ENCODE measurements at regions not wholly inside any gene's neighbourhood (a gene's known extent, or its start where the extent isn't known, plus 50 kb on each side); places are given as distances from the start of the nearest gene placed in this dataset.
A peak's percentile ranks its signal among the peaks of the same experiment; 100 is the strongest.

DNA sequence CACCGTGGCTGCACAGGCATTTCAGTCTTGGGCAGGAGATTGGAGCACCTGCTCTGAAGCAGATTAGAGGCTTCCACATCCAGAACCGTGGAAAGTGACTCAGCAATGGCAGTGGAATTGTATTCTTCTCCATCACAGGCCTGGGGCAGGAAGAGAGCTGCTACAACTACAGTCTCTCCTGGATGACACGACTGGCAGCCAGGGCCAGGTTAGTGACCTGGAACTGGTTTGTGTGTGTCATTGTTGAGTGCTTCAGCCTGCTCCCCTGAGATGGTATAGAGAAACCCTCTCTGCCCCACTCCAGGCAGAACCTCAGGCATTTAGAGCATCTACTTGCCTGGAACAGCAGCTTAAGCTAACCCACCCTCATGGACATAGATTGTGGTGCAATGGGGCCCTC is 596.5 kb upstream of the INTU start:
- DNase-seq, result no peak

DNA sequence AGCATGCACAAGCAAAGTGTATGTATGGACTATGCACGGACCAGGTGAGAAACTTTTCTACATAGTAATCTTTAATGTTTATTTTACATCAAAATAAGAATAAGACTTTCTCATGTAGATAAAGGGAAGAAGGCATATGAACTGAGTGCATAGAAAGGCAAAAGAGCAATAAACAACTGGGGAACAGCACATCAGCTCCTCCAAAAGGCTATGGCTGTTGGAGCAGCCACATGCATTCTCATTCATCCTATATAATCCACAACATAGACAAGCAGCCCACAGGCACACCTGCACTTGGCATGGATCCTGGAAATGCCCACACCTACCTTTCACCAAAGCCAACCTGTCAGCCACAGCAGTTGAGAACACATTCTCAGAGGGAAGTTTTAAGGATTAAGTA is 586.9 kb upstream of the INTU start:
- DNase-seq, result peak; percentile 81

DNA sequence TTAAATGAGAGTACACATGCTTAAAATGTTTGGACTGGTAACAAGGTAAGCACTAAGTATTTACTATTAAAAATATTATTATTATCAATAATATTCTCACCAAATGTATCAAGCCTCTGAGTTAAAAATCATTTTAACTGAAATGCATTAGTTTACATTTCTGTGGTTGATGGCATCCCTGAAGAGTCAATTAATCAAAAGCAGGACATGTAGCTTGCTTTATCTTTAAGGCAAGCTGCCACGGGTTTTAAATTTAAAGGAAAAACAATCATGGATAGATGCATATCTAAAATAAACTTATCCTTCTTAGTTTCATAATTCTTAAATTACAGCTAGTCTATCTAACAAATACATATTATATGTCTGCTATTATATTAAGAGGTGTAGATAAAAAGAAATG is 584.8 kb upstream of the INTU start:
- DNase-seq, result no peak

DNA sequence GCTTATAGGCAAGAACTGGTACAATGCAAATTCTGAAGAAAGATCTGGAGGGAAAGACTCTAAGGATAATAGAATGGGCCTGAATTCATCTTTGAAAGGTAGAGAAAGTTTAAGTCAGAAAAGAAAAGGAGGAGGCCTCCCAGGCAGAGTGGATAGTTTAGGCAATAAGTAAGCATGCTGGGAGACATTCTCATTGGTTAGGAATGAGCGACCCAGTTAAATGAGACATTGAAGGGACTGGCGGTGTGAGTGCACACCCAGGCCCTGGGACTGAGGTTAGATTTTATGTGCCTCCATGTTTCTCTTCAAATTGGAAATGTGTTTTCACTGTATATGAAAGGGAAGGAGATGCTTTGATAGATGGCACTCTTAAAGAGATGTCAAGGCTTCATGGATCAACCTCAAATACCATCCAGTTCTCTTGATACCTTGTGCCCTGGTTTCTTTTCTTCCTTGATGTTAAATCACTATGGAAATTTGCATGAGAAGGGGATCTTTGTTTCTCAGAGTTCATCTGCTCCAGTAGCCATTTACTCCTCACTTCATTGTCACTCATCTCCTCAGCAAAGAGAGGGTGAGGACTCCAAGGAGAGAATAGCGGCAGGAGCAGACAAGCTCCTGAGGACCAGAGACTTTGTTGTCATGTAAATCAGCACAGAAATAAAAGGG is 584.2 kb upstream of the INTU start:
- DNase-seq, result no peak

DNA sequence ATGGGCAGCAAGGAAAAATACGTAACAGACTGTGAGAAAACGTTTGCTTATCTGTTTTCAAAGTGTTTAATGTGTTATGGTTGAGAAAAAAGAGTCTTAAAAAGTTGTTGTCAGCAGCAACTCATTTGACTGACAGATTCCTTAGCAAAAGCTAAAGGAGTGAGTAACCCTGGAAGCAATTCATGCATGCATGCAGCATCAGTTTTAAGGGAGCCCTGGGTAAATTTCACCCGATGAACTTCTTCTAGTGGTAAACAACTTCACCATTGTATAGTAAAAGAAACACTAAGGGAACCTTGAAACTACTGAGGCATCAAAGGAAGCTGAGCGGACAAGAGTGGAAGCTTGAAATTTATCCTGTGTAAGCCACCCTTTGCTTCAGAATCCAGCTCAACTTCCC is 583.2 kb upstream of the INTU start:
- no peak for DNase-seq

DNA sequence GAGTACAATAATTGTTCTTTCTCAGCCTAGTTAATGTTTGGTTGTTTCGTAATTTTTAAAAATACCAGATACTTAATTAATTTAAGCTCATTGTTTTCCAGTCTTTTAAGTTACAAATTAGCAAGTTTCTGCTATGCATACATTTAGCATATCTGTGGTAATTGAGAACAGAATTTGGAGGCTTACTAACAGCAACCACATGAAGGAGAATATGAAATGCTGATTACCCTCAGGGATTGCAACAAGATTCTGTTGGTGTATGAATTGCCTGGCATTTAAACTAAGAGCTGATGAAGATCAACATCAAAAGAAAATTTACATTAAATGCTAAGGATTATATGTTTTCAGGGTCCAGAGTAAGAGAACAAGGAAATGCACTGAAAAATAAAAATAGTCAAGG is 580.0 kb upstream of the INTU start:
- DNase-seq, result no peak

DNA sequence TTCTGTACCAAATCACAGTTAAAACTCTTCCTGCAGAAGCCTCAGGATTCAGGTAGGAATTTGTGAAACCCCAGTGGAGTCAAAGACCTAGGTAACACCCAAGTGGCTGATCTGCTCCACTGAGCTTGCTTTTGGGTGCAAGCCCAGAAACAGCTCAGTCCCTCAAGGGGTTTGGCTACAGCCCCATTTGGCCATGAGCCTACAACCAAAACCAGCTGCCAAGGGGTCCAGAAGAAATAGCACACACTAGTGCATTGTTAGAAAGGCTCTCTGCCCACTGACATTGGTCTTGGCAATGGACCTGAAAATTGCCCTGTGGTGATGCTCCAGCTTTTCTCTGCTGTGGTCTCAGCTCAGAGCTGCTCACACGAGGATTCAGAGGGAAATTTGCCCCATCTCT is 577.4 kb upstream of the INTU start:
- peak; percentile 86 for DNase-seq

DNA sequence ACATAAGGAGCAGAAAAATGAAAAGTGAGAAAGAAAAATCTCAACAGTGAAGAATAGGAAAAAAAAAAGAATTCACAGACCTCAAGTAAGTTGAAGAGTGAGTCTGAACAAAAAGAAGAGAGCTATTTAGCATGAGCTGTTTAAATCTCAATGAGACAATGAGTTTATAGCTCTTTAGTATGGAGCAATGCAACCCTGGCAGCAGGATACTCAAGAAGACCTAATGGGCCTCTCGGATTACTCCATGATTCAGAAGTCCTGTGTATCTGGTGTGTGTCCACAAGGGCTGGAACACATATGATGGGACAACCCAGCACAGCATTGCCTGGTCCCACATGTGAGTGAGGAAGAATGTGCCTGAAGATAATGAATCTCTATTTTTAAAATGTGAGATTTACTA is 563.1 kb upstream of the INTU start:
- no peak for DNase-seq

DNA sequence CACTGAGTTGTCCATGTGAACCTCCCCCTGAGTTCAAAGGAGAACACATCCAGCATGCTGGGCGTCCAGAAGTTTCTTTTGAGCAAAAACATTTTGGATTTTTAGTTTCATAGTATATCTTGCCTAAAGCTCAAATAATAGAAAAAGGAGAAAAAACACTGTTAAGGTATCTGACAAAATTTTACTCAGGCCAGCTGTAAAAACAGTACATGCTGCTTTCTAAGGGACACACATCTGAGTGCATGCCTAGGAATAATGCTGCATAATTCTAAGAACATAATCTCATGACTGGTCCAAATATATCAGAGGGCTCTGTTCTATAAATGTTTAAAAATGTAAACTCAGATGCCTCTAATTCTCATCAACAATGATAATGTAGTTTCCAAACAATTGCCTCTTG is 561.3 kb upstream of the INTU start:
- DNase-seq, result no peak

DNA sequence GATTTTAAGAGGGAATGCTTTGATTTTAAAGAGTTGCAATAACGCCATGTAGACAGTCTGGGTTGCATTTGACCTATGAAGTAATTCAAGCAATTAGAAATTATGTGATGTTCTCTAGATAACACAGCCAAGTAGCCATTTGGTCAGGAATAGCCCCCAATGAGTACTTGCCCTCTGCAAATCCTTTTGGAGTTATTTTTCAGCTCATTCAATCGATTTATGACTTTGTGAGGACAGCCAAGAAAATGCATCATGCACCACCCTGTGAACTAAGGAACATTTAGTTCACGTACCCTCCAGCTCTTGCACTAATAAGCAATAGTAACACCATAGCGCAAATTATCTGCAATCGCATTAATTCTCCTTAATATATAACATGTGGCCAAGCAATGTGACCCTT is 552.6 kb upstream of the INTU start:
- no peak for DNase-seq

DNA sequence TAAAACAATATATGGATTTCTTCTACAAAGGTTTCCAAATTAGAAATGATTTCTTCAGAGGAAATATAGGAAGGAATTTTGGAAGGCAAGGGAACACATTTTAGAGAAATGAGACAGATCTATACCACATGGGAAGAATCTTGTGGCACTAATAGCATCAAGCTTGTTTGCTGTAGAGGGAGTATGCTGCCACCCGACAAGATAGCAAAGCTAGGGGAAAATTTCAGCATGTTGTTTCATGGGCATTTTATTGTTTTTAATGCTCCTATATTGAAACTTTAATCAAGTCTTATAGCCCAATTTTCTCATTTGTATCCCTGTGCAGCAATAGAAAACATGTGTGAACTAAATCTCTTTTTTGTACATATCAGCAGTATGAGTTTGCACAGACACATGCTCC is 551.7 kb upstream of the INTU start:
- DNase-seq, result no peak

DNA sequence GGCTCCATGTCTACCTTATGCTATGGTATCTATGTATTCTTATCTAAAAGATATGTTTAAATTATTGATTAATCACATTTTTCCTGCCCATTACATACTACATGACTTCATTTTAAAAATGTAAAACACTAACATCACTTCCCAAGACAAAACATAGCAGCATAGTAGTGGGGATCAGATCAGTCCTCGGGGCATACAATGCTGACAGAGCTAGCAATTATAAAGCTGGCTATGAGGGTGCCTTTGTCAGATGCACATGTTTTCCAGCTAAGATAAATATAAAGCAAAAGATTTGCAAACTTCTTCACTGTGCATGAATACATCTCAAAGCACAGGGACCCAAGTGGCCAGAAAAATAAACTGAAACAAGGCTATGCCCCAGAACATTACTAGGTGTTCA is 549.8 kb upstream of the INTU start:
- no peak for DNase-seq

DNA sequence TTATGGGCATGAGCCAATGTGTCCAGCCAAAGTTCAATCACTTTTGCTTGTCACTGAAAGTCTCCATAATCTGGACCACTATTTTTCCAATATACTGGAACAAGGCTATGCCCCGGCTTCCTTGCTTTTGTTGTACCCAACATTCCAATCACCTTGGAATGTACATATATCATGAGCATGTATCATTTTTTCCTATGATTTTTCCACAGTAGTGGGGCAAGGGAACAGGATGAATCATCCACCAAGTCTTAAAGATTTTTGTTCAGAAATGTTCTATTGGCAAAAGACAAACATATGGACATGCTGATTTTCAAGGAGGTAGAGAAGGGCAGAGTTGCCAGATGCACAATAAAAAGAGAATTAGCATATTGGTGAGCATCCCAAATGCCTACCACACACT is 548.1 kb upstream of the INTU start:
- DNase-seq, result no peak

DNA sequence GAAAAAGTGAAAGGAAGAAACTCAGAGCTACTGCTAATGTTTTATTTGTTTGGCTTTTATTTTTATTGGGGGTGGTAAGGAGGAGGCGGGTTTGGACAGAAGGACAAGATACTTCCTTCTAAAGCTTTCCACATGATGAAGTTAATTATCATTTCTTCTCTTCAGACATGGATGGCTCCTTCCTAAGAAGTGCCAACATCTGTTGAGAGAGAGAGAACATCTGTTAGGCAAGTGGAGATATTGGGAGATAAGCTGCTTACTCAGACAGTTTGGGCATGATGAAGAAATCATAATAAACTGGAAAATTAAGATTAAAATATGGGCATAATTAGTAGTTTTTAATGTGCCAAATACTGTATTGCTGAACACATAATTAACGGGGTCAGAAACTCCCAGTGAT is 535.7 kb upstream of the INTU start:
- DNase-seq, result no peak

DNA sequence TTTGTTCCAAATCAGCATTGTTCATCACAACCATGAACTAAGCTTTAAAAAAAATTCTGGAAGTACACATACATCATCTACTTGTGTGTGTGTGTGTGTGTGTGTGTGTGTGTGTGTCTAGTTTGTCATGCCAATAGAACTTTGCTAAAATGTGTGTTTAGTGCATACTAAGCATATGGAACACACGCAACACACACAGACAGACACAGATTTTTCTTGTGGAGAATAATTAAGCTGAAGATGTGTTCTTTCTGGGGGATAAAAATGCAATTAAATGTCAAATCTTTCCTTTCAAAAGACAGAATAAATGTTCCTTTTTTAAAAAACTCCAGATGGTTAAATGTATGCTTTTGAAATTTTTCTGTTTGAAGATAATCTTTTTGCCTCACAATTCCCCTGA is 530.4 kb upstream of the INTU start:
- no peak for DNase-seq

DNA sequence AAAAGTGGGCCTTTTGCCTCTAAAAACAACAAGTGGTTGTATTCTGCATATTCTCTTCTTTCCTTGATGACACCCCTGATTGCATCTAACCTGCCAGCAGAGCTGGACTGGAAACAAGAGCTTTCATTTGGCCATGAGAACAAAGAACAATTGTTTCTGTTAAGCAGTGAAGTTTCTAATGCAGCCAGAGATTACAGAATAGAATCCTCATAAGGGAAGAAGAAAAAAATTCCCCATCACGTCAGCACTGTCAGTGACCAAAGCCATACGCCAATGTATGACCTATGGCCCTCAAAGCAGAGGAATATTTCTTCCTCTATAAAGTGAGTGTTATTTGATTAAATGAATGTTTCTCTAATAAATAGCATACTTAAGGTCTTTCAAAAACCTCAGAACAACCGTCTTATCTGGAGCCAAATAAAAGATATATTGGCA is 529.1 kb upstream of the INTU start:
- no peak for DNase-seq

DNA sequence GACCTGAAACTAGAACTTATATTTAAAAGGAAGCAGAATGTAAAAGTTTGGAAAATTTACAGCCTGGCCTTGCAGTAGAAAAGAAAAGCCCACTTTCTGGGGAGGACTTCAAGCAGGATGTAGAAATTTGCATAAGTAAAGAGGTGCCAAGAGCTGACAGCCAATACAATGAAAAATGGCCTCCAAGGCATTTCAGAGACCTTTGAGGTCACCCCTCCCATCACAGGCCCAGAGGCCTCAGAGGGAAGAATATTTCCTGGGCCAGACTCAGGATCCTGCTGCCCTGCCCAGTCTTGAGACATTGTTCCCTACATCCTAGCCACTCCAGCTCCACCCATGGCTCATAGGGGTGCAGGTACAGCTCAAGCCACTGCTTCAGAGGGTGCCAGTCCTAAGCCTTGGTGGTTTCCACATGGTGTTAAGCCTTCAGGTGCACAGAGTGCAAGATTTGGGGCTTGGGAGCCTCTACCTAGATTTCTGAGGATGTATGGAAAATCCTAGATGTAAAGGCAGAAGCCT is 518.9 kb upstream of the INTU start:
- DNase-seq, result no peak

DNA sequence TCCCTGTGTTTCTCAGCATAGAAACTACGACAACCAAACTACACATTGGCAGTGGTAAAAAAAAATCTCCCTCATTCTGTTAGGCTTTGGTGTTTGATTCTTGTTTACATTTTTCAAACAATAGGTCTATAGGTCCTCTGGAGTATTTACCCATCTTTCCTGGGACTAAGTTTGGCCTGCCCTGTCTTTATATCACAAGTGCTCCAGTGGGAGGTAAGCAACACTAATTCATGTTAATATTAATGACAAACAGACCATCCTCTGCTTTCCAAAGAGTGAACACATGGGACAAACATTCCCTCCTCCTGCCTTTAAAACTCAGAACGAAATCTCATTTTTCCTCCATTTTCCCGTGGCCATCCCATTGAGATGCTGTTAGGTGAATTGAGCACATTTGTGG is 514.1 kb upstream of the INTU start:
- no peak for DNase-seq

DNA sequence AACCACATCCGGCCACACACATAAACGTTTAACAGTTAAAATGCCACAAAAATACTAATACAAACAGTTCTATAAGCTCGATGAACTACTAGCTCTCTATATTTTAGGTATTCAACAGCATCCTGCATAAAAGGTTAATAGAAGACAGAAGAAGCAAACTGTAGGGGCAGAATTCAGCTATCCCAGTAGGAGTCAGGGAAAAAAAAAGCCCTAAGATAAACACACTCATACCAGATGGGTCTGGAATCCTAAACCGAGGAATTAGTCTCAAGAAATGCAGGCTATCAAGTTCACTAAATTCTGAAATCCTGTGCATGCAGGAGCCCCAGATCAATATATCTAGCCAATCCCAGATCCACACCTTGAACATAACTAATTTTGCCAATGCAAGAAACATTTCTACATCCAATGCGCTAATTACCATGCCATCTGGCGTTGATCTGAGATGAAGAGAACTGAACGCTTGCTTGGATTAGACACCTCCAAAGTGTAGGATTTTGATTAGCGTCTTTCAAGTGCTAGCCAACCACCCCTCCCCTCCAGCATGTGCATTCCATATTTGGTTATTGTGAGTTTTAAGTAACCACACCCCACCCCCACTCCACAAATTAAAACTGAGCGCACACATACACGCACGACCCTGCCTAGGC is 512.2 kb upstream of the INTU start:
- DNase-seq, result no peak

DNA sequence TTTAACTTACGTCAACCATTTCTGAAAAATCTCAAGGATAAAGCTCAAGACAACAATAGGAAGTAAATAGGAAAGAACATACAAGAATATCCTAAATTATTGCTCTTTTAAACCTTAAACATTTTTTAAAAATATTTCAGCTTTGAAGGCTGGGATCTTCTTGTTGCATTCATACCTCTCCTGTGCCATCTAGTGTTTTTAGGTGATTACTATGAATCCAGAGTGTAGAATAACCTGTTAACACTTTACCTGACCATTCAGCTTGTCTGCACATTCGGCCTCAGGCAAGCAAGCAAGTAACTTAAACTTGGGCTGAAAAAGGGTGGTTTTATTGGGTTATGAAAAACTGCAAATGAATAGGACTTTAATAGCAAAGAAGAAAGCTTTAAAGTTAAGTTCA is 507.8 kb upstream of the INTU start:
- DNase-seq, result peak; percentile 29

DNA sequence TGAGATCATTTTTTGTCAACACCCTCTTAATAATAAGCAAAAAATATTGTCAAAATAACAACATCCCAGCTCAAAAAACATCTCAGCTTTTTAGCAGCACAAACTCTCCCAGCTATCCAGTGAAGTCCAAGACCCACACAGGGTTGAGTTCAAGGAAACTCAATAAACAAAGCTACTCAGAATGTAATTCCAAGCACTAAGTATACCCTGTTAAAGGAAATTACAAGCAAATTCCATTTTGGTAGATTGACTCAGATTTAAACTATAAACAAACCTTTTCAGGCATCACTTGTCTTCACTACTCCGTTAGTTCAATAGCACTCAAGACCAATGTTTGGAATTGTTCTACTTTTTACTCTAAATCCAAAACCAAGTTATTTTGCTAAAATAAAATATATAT is 506.0 kb upstream of the INTU start:
- no peak for DNase-seq

DNA sequence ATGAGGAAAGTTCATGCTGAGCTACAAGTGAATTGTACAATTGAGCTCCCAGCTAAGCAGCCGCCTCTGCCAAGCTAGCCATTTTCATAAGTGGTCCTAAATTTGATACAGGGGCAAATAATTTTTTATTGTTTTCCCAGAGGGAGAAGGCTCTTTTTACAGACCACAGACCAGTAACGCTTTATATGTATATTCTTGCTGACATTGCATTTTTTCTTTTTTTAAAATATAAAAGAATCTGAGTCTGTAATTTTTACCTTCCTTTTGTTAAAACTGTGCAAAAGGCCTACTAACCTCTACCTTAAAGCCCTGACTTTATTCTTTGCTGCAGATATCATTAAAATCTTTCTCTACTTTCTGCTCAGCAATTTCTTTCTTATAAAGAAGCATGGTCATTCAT is 501.2 kb upstream of the INTU start:
- peak; percentile 53 for DNase-seq

DNA sequence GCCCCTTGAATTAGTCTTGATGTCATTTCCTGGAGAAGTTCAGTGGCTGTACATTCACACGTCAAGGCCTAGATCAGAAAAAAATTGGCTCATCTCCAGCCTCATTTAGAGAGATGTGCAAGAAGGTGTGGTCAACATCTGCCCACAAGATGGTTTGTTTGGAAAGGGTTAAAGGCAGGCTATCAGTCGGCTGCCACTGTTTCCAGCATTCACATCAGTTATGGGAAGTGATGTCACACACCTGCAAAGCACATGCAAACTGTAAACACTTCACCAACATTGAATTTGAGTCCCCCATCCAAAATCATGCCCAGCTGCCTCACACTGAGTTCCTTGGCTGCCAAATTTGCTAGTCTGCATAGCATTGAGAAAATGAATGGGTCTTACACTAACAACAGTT is 498.3 kb upstream of the INTU start:
- peak; percentile 45 for DNase-seq

DNA sequence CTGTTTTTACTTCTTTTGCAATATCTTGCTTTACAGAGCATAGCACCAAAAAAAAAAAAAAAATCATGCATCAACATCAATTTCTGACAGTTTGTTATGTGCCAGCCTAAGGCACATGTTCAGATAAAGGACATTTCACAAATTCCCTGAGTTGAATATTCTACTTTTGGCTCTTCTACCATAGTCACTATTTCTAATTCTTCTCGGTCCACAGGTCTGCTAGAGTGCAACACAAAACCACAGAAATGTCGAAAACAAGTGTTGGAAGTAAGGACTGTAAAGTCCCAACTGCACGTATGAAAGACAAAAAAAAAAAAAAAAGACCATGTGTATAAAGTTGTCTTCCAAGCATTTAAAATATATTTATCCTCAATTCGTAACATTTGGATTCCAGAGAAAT is 494.2 kb upstream of the INTU start:
- no peak for DNase-seq

DNA sequence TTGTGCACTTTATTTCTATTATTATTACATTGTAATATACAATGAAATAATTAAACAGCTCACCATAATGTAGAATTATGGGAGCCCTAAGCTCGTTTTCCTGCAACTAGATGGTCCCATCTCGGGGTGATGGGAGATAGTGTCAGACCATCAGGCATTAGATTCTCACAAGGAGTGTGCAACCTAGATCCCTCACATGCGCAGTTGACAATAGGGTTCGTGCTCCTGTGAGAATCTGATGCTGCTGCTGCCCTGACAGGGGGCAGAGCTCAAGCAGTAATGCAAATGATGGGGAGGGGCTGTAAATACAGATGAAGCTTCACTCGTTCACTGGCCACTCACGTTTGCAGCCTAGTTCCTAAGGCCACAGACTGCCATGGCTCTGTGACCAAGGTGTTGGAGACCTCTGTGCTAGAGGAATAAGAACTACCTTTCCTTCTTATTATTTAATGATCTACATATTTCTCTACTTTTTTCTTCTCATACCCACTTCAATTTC is 492.9 kb upstream of the INTU start:
- DNase-seq, result peak; percentile 44
